Muscle layer of colon (tissue), 2 donors: ENCODE measurements at regions not wholly inside any gene's neighbourhood (a gene's known extent, or its start where the extent isn't known, plus 50 kb on each side); places are given as distances from the start of the nearest gene placed in this dataset.

Experiments used
- H3K27ac ChIP-seq: one replicate; pipeline ENCODE4 v1.7.0; 2013; ENCODE audit warnings: low read depth, mild to moderate bottlenecking, low read length, moderate library complexity
- H3K27me3 ChIP-seq, 2 donors: one replicate each; pipeline ENCODE4 v1.7.0; 2013; ENCODE audit warnings: low read length in 2 of 2, mild to moderate bottlenecking in 2 of 2; ENCODE audit not compliant: insufficient read depth in 2 of 2, control insufficient read depth in 1 of 2
- H3K36me3 ChIP-seq: one replicate; pipeline ENCODE4 v1.7.0; 2013; ENCODE audit warnings: mild to moderate bottlenecking, low read length; ENCODE audit not compliant: insufficient read depth
- H3K4me1 ChIP-seq: one replicate; pipeline ENCODE4 v1.7.0; 2013; ENCODE audit warnings: mild to moderate bottlenecking, low read length; ENCODE audit not compliant: insufficient read depth
- H3K4me3 ChIP-seq, 2 donors: one replicate each; pipeline ENCODE4 v1.7.0; 2013; ENCODE audit warnings: low read length in 2 of 2, low read depth in 1 of 2, mild to moderate bottlenecking in 1 of 2, moderate library complexity in 1 of 2
- H3K9ac ChIP-seq: one replicate; pipeline ENCODE4 v1.7.0; 2013; ENCODE audit warnings: low read length
- H3K9me3 ChIP-seq: one replicate; pipeline ENCODE4 v1.7.0; 2013; ENCODE audit warnings: mild to moderate bottlenecking, low read length
- donor health status: abdominal sarcoma.
- donor health status: Adenocarcinoma of cecum.

DNA sequence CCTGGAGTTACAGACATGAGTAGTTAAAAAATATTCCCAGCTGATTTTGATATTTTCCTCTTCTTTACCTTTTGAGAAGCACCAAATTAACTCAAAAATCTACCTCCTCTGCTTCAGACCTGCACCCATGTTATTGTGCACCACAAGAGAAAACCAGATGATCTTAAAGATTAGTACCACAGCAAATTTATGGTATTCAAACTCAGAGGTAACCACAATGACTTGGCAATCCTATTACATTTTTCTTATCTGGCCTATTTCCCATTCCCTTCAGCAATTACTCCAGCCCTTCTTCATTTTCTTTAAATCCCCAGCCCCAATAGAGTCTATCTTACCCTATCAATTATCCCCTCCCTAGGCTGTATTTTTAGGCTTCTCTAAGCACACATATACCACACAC, 535.1 kb downstream of the FAT4 start:
- no peak overlapping the region for H3K9ac ChIP-seq
- H3K27ac ChIP-seq = no peak overlapping the region
- no peaks in the 10 kb centered on the region for H3K9me3 ChIP-seq
- H3K36me3 ChIP-seq = no peaks in the 10 kb centered on the region
- no peaks in the 10 kb centered on the region for H3K4me1 ChIP-seq
- H3K27me3 ChIP-seq = no peaks in the 10 kb centered on the region
- H3K4me3 ChIP-seq = no peak overlapping the region

GRCh38 chr4:125891597-125892258, 577.0 kb downstream of the FAT4 start:
- H3K9ac ChIP-seq = no peak overlapping the region
- no peaks in the 10 kb centered on the region for H3K27me3 ChIP-seq
- no peak overlapping the region for H3K27ac ChIP-seq
- H3K36me3 ChIP-seq = no peaks in the 10 kb centered on the region
- H3K9me3 ChIP-seq = no peaks in the 10 kb centered on the region
- no peaks in the 10 kb centered on the region for H3K4me1 ChIP-seq
- H3K4me3 ChIP-seq = no peak overlapping the region

DNA sequence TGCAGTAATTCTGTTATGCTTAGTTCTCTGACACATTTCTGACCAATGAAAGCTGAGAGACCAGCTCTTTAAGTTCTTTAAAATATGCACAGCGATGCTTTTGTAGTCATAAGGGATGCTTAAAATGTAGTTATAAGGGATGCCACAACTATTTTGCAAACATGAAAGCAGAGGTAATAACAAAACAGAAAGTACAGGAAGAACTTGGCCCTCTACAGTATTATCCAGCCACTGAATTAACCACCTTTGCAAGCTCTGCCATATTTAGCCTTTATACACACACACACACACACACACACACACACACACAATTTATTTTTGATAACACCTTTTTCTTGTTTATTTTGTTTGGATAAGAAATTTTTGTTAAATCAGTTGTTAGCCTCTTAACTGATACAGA, 590.0 kb downstream of the FAT4 start:
- no peaks in the 10 kb centered on the region for H3K4me1 ChIP-seq
- H3K27me3 ChIP-seq = no peaks in the 10 kb centered on the region
- no peaks in the 10 kb centered on the region for H3K36me3 ChIP-seq
- H3K27ac ChIP-seq = no peak overlapping the region
- no peak overlapping the region for H3K4me3 ChIP-seq
- H3K9me3 ChIP-seq = no peaks in the 10 kb centered on the region
- H3K9ac ChIP-seq = no peak overlapping the region

GRCh38 chr4:125911058-125911457, 596.3 kb downstream of the FAT4 start:
- no peak overlapping the region for H3K9ac ChIP-seq
- H3K9me3 ChIP-seq = no peaks in the 10 kb centered on the region
- H3K36me3 ChIP-seq = no peaks in the 10 kb centered on the region
- H3K4me3 ChIP-seq = no peak overlapping the region
- no peaks in the 10 kb centered on the region for H3K4me1 ChIP-seq
- no peaks in the 10 kb centered on the region for H3K27me3 ChIP-seq
- H3K27ac ChIP-seq = no peak overlapping the region

GRCh38 chr4:125911481-125911880, 596.7 kb downstream of the FAT4 start:
- no peaks in the 10 kb centered on the region for H3K36me3 ChIP-seq
- no peak overlapping the region for H3K9ac ChIP-seq
- H3K9me3 ChIP-seq = no peaks in the 10 kb centered on the region
- no peak overlapping the region for H3K4me3 ChIP-seq
- H3K27ac ChIP-seq = no peak overlapping the region
- no peaks in the 10 kb centered on the region for H3K27me3 ChIP-seq
- no peaks in the 10 kb centered on the region for H3K4me1 ChIP-seq

DNA sequence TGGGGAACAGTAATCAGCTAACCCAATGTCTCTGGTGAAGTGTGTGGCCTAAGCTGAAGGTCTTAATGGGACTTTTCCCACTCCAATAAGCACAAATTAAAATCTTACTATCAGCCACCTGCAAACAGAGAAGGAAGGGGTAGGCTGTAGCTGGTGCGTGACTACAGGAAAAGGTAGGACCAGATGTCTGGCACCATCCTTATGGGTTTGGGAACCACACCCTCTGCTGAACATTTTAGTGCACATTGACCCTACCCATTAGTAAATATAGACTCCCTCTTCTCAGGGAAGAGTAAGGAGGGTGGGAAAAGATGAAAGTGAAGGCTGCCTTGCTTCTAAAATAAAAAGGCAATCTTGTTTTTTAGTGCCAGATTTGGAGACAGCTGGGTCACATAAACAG, 602.8 kb downstream of the FAT4 start:
- H3K9ac ChIP-seq = no peak overlapping the region
- no peaks in the 10 kb centered on the region for H3K27me3 ChIP-seq
- H3K4me1 ChIP-seq = peaks cover 14% of the 10 kb centered on the region

DNA sequence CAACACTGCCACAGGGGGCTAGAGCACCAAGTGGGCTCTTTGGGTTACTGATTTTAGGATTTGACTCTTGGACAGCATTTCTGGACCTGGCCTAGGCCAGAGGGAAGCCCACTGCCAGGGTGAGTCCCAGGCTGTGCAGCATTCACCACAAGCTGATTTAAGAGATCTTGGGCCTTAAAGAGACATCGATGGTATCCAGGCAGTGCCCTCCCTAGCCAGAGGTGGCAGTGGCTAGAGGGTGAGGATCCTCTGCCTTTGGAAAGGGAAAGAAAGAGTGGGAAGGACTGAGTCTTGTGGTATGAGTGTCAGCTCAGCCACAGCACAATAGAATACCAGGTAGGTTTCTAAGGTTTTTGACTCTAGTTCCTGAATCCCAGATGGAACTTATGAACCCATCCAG, 613.9 kb downstream of the FAT4 start:
- Histone ChIP-seq H3K36me3 (no peaks in the 10 kb centered on the region), H3K4me3 (no peak overlapping the region), H3K27ac (no peak overlapping the region), H3K27me3 (no peaks in the 10 kb centered on the region), H3K9me3 (no peaks in the 10 kb centered on the region), H3K4me1 (no peaks in the 10 kb centered on the region), H3K9ac (no peak overlapping the region)

More for the DNA sequence above, 602.8 kb downstream of the FAT4 start:
- Histone ChIP-seq H3K36me3 (no peaks in the 10 kb centered on the region), H3K4me3 (no peak overlapping the region), H3K9me3 (no peaks in the 10 kb centered on the region), H3K27ac (no peak overlapping the region)

DNA sequence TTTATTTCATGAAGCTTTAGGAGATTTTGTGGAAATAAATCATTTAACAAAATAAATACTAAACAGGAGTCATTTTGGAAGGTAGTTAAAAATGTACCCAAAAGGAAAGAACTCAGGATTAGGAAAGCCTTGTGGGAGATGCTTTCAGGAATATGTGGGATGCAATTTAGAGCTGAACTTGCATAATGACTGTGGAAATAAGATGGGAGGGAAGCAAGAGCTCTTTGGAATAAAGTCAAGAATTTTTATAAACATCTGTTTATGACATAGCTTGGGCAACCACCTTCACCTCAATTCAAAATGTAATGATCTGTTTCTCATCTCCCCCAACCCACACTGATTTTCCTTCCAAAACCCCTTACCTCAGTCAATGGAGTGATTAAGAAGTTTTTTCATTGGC, 623.8 kb downstream of the FAT4 start:
- Histone ChIP-seq H3K9me3 (no peaks in the 10 kb centered on the region), H3K27ac (no peak overlapping the region), H3K27me3 (no peaks in the 10 kb centered on the region), H3K9ac (no peak overlapping the region), H3K4me1 (no peaks in the 10 kb centered on the region), H3K36me3 (no peaks in the 10 kb centered on the region), H3K4me3 (no peak overlapping the region)

DNA sequence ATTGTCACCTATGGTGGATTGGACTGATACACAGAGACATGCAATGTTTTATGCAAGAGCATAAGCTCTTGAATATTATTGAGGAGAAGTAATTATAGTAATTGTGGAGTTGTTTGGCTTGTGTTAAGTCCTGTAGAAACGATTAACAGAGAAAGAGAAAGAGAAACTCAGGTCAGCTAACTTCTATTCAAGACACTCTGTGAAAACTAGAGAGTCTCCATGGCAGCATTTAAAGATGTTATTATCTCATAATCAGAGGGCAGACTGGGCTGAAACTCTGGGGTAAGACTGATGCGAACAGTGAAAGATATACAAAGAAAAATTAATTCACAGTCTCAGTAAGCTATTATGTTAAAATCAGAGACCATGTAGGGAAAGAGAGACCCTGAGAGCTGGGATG, 625.7 kb downstream of the FAT4 start:
- no peak overlapping the region for H3K9ac ChIP-seq
- H3K4me1 ChIP-seq = no peaks in the 10 kb centered on the region
- H3K9me3 ChIP-seq = no peaks in the 10 kb centered on the region
- no peaks in the 10 kb centered on the region for H3K27me3 ChIP-seq
- H3K27ac ChIP-seq = no peak overlapping the region
- H3K4me3 ChIP-seq = no peak overlapping the region
- no peaks in the 10 kb centered on the region for H3K36me3 ChIP-seq

DNA sequence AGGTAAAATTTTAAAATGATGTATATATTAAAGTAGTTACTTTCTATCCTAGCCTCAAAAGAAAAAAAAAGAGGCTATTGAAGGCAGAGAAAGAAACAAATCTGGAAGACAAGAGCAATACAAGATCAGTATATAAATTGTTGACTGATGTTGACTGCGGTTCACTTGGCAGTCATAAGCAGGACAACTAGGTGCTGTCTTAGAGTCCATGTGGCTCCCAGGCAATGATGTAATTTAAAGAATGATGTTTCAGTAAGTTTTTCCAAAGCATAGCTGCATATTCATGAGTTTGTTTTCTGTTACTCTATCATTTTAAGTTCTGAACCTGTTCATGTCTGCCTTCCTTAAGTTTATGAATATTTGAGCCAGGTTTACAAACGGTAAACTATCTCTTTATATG, 630.2 kb downstream of the FAT4 start:
- H3K4me3 ChIP-seq = no peak overlapping the region
- H3K36me3 ChIP-seq = no peaks in the 10 kb centered on the region
- no peaks in the 10 kb centered on the region for H3K27me3 ChIP-seq
- H3K9me3 ChIP-seq = no peaks in the 10 kb centered on the region
- no peak overlapping the region for H3K27ac ChIP-seq
- no peaks in the 10 kb centered on the region for H3K4me1 ChIP-seq
- H3K9ac ChIP-seq = no peak overlapping the region

GRCh38 chr4:125948021-125948420, 633.3 kb downstream of the FAT4 start:
- Histone ChIP-seq H3K27me3 (no peaks in the 10 kb centered on the region), H3K36me3 (no peaks in the 10 kb centered on the region), H3K27ac (no peak overlapping the region), H3K9me3 (no peaks in the 10 kb centered on the region), H3K4me1 (no peaks in the 10 kb centered on the region), H3K9ac (no peak overlapping the region), H3K4me3 (no peak overlapping the region)

- no peaks in the 10 kb centered on the region for H3K9me3 ChIP-seq
- H3K27ac ChIP-seq = no peak overlapping the region
These were observed 636.6 kb downstream of the FAT4 start for GRCh38 chr4:125951261-125951887.

More at GRCh38 chr4:125951261-125951887, 636.6 kb downstream of the FAT4 start:
- no peaks in the 10 kb centered on the region for H3K4me1 ChIP-seq
- H3K36me3 ChIP-seq = no peaks in the 10 kb centered on the region
- no peak overlapping the region for H3K9ac ChIP-seq
- H3K4me3 ChIP-seq = no peak overlapping the region
- H3K27me3 ChIP-seq = no peaks in the 10 kb centered on the region
